Calu3 (cell line): ENCODE measurements at regions not wholly inside any gene's neighbourhood (a gene's known extent, or its start where the extent isn't known, plus 50 kb on each side); places are given as distances from the start of the nearest gene placed in this dataset.

Experiments
- BruUV-seq: library from RNA; stranded (reverse); fragments of 400-500 nt; replicated peaks from 2 replicates; lab custom pipeline; 2021; lab: Mats Ljungman, UMichigan
- CTCF ChIA-PET: fragments of 300-600 bp; sonication (Branson Sonifier 250); formaldehyde crosslinking; loops from one replicate; lab custom pipeline; 2022; ENCODE audit warnings: antibody characterized with exemption; lab: Charles Lee
- DNase-seq: peaks from one replicate; pipeline ENCODE4 v3.0.0; 2022
- H3K27ac Mint-ChIP-seq: one replicate; pipeline ENCODE4 v1.8.0; 2022; ENCODE audit warnings: mixed read lengths; ENCODE audit not compliant: unreplicated experiment
- H3K27me3 Mint-ChIP-seq: one replicate; pipeline ENCODE4 v1.8.0; 2022; ENCODE audit warnings: mixed read lengths; ENCODE audit not compliant: unreplicated experiment
- H3K36me3 Mint-ChIP-seq: one replicate; pipeline ENCODE4 v1.8.0; 2022; ENCODE audit warnings: mild to moderate bottlenecking, moderate library complexity, mixed read lengths; ENCODE audit not compliant: insufficient read depth, unreplicated experiment
- H3K4me1 Mint-ChIP-seq: one replicate; pipeline ENCODE4 v1.8.0; 2022; ENCODE audit warnings: mild to moderate bottlenecking, low read depth, mixed read lengths; ENCODE audit not compliant: unreplicated experiment
- H3K4me3 Mint-ChIP-seq: one replicate; pipeline ENCODE4 v1.8.0; 2022; ENCODE audit warnings: mild to moderate bottlenecking, low read depth, moderate library complexity, mixed read lengths; ENCODE audit not compliant: unreplicated experiment
- H3K9me3 Mint-ChIP-seq: one replicate; pipeline ENCODE4 v1.8.0; 2022; ENCODE audit warnings: low read depth, mixed read lengths; ENCODE audit not compliant: unreplicated experiment
- CTCF ChIP-seq: fragments of 200-600 bp; IDR thresholded peaks from one replicate; pipeline ENCODE4 v1.8.0; 2022; ENCODE audit warnings: antibody characterized with exemption; ENCODE audit not compliant: unreplicated experiment
- intact Hi-C: fragments of 100-400 bp; cut with micrococcal nuclease; formaldehyde crosslinking; loops from one replicate; pipeline ENCODE4 v1.10.0; 2022; ENCODE audit not compliant: unreplicated experiment

- Mint-ChIP-seq H3K27ac (no peak overlapping the region), H3K4me3 (no peak overlapping the region), H3K36me3 (peaks cover 8% of the 10 kb centered on the region), H3K27me3 (no peaks in the 10 kb centered on the region), H3K4me1 (no peaks in the 10 kb centered on the region), H3K9me3 (peaks cover 15% of the 10 kb centered on the region)
- CTCF ChIA-PET = no interaction called here
- intact Hi-C loops = no loop called here
- no peak for TF ChIP-seq CTCF
- BruUV-seq = no TSS peak
- no peak for DNase-seq
Measured at GRCh38 chr22:48306284-48306683, 1521.4 kb downstream of the BRD1 start.

- Mint-ChIP-seq H3K27me3 (no peaks in the 10 kb centered on the region), H3K4me1 (no peaks in the 10 kb centered on the region), H3K4me3 (no peak overlapping the region), H3K27ac (no peak overlapping the region), H3K36me3 (peaks cover 8% of the 10 kb centered on the region), H3K9me3 (peaks cover 11% of the 10 kb centered on the region)
- CTCF ChIA-PET = no interaction called here
- no peak for DNase-seq
- intact Hi-C loops = no loop called here
- no peak for TF ChIP-seq CTCF
- no TSS peak for BruUV-seq
Measured at GRCh38 chr22:48305726-48306235, 1521.9 kb downstream of the BRD1 start.

GRCh38 chr22:48303369-48303725, 1524.3 kb downstream of the BRD1 start:
- no peak for DNase-seq
- no peak overlapping the region for H3K27ac Mint-ChIP-seq

GRCh38 chr22:48302657-48303368, 1524.9 kb downstream of the BRD1 start:
- Mint-ChIP-seq H3K27ac (no peak overlapping the region), H3K36me3 (peaks cover 8% of the 10 kb centered on the region), H3K9me3 (peaks cover 13% of the 10 kb centered on the region), H3K27me3 (no peaks in the 10 kb centered on the region), H3K4me3 (no peak overlapping the region), H3K4me1 (no peaks in the 10 kb centered on the region)
- intact Hi-C loops = no loop called here
- TF ChIP-seq CTCF = no peak
- CTCF ChIA-PET = no interaction called here
- BruUV-seq = no TSS peak
- no peak for DNase-seq

More at GRCh38 chr22:48303369-48303725, 1524.3 kb downstream of the BRD1 start:
- no peaks in the 10 kb centered on the region for H3K27me3 Mint-ChIP-seq
- H3K36me3 Mint-ChIP-seq = peaks cover 8% of the 10 kb centered on the region
- intact Hi-C loops = no loop called here
- peaks cover 13% of the 10 kb centered on the region for H3K9me3 Mint-ChIP-seq
- H3K4me3 Mint-ChIP-seq = no peak overlapping the region
- CTCF ChIA-PET = no interaction called here
- no peaks in the 10 kb centered on the region for H3K4me1 Mint-ChIP-seq
- TF ChIP-seq CTCF = no peak
- no TSS peak for BruUV-seq
